NCI-H2171 (cell line): ENCODE measurements at regions not wholly inside any gene's neighbourhood (a gene's known extent, or its start where the extent isn't known, plus 50 kb on each side); places are given as distances from the start of the nearest gene placed in this dataset.
"Not testable (repeated sequence)": the region's sequence is repeated elsewhere in the genome, so short reads cannot be mapped to it uniquely, and the experiment has no call there.

ENCODE experiments used
- DNase-seq: peaks from one replicate; lab custom pipeline; 2025; lab: John Stamatoyannopoulos, UW

DNA sequence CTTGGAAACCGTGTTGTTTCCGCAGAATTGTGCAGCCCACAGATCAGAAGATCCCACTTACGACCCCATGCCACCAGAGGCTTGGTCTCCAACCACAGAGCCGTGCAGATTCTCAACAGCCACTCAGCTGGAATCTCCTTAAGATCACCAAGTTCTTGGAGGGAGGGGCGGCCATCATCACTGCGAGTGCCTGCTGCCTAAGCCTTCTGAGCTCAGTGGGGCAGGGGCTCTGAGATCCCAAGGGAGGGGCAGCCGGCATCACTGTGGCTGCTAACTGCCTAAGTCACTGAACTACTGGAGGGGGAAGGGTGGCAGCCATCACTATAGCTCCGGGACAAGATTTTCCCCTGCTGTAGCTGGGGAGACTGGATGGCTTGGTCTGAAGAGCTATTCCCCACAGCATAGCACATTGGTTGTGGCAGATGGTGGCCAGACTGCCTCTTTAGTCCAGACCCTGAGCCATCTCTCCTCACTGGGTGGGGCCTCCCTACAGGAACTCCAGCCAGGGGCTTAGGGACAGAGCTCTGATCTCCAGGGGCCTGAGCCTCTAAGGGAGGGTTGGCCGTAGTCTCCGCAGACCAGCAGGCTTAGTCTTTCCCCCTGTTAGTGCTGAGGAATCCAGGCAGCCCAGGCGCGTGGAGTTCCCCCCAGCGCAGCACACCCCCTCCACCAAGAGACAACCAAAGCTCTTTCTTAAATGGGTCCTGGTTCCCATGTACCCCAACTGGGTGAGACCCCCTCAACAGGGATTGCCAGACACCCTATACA is 1483.9 kb downstream of the ADGRL3 start:
- DNase-seq = no peak

DNA sequence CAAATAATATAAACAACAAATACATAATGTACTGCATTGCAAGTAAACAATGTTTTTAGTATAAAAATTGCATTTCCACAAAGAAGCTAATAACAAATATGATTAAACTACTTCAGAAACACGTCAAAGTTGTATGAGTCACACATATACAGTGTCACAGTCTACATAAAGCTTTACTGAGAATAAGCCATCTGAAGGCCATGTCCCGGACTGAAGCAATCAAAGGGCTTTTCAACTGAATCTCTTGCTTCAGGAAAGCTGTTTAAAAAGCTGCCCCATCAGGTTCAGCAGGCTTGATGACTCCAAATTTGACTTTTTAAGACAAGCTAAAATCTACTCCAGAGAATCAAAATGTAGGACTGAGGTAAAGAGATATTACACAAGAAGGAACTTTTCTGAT is 1476.8 kb downstream of the ADGRL3 start:
- no peak for DNase-seq

DNA sequence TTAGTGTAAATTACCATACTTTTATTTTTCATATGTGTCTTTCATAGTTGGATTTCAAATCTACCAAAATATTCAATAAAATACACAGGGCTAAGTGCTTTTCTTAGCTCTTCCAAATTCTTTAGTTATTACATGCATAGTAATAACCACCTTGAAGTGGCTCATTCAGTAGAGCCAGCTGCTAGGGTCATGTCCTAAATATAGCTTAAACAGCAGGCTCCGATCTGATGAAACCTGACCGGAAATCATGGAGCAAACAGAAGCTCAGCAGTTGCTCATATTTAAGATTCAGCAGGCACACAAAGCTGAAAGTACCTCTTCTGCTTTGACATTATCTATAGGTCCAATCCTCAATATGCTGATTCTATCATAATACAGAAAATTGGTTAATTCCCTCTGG is 1470.4 kb downstream of the ADGRL3 start:
- DNase-seq = no peak

DNA sequence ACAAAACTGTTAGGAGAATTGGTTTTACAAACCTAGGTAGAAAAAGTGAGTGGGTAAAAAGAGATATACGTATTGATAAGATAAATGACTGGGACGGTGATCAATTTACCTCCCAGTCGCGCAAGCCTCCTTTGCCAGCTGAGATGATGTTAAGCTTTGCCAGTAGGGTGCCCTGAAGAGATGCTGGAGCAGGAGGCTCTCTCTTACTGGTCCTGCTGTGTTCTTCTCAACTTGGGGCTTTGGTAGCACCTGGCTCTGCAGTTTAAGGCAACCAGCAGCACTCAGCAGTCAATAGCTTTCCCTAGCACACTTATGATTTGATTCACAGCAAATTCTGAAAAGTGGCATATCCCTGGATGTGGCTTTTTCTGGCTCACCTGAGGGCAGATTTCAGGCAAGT is 1461.7 kb downstream of the ADGRL3 start:
- DNase-seq = no peak

DNA sequence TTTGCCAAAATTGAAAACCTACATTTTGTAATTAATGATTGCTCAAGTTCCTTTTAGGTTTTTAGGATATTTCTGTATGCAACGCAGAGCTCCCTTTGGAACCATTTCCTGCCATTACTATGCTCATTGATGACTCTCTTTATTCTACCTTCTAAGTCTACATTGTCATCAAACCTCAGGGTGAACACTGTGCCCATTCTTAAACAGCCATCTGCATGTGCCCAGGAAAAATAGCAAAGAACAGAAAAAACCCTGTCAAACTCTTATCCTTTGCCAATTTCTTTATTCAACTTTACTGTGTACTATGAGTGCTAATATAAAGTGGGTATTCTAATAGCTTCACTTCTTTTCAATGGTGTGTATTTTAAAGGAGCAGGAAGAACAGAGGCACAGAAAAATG is 1455.9 kb downstream of the ADGRL3 start:
- no peak for DNase-seq

DNA sequence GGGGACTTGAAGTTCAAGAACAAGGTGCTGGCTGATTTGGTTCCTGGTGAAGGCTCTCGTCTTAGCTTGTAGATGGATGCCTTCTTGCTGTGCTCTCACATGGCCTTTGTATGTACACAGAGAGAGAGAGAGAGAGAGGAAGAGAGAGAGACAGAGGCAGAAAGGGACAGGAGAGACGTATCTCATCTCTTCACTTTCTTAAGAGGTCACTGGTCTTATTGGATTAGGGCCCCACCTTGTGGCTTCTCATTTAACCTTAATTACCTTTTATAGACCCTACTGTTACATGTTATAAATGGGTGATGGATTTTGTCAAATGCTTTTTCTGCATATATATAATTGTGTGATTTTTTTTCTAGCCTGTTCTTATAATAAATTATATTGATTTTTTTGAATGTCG is 1444.2 kb downstream of the ADGRL3 start:
- DNase-seq = peak; percentile 0

DNA sequence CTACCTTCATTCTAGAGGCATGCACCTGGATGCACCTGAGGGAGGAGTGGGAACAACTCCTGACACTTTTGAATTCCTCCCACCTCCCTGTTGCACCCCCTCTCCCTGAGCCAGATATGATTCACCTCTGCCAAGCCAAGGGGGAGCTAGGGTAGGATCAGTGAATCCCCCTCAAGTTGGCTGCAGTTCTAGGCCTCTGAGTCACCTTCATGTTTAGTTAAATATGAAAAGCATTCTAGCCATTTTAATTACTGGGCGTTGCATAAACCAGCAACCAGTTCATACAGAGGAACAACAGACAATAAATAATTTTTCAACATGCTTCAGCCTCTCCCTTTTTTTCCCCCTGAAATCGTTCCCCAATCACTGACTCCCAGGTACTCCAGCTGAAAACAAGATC is 1440.2 kb downstream of the ADGRL3 start:
- DNase-seq = no peak

DNA sequence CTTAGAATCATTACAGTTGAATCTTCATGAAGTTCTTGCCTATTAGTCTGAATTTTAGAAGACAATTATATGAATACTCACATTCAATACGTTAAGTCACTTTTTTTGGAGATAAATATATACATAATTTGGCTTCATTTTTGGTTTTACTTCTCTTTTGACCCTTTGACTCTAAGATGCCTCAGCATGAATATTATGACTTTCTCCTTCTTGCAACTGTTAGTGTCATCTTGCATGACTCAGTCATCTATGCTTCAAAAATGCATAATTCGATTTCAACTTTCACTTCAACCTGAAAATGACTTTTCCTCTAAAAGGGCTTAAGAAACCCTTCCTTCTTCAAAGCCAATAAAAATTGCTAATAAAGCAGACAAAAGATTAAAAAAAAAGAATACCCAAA is 1427.5 kb downstream of the ADGRL3 start:
- DNase-seq = no peak

DNA sequence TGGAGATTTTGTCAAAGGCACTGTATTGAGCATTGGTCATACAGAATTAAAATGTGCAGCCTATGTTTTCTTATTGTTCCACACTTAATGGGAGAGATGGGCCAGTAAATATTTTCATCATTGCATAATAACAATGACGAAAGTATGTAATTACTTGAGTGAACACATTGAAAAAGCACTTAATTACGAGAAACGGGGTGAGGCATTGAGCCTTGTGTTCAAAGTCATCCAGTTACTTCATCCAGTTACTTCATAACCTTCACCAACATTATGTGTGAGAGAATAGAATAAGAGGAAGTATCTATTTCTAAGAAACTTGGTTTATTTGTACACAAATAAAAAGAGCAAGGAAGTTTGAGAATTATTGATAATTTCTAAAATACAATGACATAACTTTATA is 1427.0 kb downstream of the ADGRL3 start:
- no peak for DNase-seq

DNA sequence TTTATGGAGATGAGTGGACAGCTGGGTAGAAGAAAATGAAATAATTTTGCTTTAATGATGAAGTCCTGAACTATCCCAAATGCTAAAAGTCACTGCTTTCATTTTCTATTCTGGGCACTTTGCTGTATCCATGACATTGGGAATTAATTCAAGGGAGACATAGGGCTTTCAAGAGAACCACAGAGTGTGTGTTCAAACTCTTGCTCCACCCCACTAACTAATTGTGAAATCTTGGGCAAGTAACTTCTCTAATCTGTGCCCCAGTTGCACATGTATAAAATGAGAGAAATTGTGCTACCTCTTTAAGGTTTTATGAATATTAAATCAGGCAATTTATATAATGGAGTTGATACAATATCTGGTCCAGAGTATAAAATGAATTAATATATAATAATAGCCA is 1422.0 kb downstream of the ADGRL3 start:
- DNase-seq = no peak

DNA sequence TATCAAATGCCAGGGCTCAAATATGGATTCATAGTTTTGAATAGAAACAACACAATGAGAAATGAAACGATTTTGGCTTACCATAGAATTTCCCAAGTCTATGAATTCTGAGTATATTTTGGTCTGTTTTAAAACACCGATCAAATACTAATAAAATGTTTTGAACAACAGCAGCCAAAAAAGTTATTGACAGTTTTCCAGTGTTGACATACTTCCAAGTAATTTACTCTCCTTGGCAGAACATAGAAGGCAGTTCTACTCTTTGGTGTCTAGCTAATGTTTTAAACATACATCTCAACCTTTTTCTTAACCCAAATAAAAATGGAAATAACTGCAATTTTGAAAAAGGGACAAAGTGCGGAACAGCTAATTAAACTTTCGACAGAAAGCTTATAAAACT is 1419.8 kb downstream of the ADGRL3 start:
- no peak for DNase-seq

DNA sequence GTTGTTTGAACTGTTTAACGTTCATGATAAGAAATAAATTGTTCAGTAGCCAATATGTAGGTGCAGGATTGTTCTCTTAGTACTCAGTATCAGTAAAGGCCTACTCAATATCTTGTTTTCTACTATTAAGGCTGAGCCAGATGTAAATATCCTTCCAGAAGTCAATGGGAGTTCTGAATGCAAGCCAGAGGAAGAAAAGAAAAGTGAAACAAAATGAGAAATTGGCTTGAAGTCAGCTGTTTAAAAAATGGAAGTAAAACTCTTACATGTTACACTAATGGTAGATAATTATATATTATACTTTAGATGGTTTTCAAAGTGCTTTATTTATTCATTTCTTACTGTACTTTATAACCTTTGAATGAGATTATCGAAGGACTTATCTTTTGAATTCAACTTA is 1417.9 kb downstream of the ADGRL3 start:
- DNase-seq = no peak

DNA sequence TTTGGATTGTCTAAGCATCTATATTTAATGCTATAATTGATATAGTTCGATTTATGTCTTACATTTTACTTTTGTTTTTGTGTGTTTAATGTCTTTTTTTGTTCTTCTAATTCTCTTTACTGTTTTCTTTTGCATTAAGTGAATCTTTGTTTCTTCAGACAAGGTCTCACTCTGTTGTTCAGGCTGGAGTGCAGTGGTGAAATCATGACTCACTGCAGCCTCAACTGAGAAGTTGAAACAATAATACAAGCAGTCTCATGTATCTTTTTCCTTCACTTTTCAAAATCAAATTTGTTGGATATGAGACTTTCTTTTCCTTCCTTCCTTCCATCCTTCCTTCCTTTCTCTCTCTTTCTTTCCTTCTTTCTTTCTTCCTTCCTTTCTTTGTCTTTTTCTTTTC is 1401.6 kb downstream of the ADGRL3 start:
- DNase-seq = no peak

DNA sequence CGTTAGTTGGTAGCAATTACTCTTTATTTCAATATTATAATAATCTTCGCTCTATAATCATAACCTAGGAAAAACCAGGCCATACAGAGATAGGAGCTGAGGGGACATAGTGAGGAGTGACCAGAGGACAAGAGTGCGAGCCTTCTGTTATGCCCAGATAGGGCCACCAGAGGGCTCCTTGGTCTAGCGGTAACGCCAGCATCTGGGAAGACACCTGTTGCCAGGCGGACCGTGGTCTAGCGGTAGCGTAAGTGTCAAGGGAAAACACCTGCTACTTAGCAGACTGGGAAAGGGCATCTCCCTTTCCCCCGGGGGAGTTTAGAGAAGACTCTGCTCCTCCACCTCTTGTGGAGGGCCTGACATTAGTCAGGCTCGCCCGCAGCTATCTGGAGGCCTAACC is 1395.1 kb downstream of the ADGRL3 start:
- not testable (repeated sequence) for DNase-seq

DNA sequence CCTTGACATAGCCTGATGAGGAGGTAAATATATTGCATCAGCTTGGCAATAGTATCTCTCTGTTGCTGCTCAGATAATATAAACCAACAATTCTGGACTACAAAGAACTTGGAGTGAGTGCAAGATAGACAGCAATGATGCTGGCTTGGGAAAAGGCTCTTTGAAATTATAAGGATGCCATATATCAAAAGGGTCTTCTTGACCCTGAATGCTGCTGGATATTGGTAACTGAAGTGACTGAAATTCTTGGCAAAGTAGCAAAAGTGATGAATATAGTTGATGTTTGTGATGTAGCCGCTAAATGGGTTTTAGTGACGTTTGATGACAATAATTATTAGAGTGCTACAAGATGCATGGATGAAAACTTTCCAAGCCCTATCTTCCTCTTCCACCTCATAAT is 1391.6 kb downstream of the ADGRL3 start:
- no peak for DNase-seq

DNA sequence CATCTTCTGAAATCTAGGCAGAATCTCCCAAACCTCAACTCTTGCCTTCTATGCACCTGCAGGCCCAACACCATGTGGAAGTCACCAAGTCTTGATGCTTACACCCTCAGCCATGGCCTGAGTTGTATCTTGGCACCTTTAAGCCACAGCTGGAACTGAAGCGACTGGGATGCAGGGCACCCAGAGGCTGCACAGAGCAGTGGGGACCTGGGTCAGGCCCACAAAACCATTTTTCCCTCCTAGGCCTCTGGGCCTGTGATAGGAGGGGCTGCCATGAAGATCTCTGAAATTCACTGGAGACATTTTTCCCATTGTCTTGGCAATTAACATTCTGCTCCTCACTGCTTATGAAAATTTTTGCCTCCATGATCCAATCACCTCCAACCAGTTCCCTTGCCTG is 1388.5 kb downstream of the ADGRL3 start:
- no peak for DNase-seq

DNA sequence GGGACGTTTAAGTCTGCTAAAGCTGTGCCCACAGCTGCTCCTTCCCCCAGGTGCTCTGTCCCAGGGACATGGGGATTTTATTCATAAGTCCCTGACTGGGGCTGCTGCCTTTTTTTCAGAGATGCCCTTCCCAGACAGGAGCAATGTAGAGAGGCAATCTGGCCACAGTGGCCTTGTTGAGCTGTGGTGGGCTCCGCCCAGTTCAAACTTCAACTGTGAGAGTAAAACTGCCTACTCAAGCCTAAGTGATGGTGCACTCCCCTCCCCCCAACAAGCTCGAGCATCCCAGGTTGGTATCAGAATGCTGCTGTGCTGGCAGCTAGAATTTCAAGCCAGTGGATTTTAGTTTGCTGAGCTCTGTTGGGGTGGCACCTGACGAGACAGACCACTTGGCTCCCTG is 1371.4 kb downstream of the ADGRL3 start:
- no peak for DNase-seq

DNA sequence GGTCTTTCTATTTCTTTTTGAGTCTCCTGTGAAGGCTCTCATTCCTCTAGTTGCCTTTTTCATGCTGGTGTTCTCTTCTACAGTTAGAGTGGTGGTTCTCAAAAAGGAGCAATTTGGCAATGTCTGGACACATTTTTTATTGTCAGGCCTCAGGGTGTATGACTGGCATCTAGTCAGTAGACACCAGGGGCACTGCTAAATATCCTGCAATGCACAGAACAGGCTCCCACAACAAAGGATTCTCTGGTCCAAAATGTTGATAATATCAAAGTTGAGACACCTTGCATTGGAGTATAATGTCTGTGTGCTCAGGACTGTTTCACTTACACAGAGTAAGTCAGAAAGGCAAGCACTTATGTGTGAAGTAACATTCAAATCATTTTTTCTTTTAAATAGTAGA is 1360.7 kb downstream of the ADGRL3 start:
- DNase-seq = no peak

DNA sequence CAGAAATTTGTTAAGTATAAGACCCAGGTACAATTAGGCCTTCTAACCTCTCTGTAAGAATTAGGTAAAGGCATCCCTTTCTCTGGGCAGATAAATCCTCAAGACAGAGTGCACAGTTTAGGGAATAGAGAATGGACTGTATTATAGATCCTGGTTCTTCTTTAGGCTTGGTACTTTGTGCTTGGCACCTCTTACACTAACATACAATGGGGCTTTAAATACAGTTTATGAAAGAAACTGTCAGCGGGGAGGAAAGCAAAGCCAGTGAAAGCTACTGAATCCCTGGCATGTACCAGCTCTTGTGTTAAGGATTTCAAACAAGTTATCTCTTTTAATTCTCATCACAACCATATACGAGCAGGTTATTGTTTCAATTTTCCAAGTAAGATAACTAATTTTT is 1350.0 kb downstream of the ADGRL3 start:
- DNase-seq = no peak

DNA sequence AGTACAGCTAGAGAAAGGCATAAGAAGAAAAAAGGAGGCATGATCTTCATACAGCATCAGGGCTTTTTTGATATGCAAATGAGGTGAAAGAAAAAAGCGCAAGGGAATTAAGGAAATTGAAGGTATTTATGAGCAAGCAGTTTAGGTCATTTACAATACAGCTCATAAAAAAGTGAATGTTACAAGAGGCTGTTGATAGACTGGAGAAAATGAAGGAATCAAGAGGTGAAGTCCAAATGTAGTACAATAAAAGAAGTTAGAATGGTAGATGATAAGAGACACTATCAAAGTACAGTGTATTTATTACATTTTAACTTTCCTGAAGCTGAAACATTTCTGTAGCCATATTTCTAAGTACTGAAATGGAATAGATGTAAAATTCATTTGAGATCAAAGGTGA is 1349.5 kb downstream of the ADGRL3 start:
- no peak for DNase-seq

DNA sequence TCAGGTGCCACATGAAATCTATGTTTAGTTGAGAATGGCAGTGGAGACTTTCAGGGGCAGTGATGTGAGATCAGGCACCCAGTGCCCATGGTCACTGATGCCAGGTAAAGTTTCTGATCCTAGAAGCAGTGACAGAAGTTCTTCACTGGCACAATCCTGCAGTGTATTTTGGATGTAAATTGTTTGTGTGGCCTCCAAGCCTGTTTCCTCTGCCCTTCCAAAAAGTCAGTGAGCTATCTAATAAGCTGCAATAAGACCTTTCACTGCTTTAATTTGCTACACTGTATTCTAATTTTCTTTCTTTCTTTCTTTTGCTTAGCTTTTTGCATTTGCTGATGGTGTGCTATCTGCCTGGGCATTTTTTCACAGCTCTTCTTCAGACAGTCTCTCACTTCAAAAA is 1348.6 kb downstream of the ADGRL3 start:
- no peak for DNase-seq

DNA sequence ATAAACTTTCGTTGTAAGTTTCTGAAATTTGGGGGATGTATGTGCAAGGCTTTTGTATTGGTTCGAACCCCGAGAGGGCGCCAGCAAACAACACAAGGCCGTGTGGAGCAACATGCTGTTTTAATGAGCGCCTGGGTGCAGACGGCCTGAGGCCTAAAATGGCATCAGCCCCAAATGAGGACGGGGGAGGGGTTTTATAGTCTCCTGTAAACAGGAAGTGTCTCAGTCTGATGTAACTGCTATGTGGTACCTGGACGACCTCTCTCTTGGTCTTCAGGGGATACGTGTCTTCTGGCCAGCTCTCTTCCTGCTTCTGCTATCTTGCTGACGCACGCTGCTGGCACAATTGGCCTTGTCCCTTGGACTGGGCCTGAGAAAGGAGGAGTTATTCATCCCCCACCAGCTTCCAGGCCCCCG is 1348.0 kb downstream of the ADGRL3 start:
- DNase-seq = no peak

DNA sequence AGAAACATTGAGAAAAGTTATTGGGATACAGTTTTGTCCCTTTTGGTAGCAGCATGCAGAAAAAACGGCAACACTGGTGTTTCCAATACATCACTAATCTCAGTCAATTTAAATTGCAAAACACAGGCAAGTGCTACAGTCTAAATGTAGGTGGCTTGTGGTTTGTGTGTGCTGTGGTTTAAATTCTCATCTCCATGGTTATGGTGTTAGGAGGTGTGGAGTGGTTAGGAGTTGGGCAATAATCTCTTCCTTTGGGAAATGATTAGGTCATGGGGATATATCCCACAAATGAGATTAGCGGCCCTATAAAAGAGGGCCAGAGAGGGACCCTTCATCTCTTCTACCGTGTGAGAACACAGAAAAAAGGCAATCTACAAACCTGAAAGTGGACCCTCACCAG is 1344.3 kb downstream of the ADGRL3 start:
- no peak for DNase-seq

DNA sequence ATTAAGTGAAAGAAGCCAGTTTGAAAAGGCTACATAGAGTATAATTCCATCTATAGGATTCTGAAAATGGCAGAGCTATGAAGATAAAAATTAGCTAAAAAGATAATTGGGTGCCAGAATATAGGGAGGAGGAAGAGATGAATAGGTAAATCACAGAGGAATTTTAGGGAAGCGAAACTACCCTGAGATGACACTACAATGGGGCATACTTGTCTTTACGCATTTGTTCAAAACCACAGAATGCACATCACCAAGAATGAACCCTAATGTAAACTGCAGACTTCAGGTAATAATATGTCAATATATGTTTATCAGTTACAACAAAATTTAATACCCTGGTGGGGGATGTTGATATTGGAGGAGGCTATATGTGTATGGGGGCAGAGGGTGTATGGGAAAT is 1342.9 kb downstream of the ADGRL3 start:
- no peak for DNase-seq

DNA sequence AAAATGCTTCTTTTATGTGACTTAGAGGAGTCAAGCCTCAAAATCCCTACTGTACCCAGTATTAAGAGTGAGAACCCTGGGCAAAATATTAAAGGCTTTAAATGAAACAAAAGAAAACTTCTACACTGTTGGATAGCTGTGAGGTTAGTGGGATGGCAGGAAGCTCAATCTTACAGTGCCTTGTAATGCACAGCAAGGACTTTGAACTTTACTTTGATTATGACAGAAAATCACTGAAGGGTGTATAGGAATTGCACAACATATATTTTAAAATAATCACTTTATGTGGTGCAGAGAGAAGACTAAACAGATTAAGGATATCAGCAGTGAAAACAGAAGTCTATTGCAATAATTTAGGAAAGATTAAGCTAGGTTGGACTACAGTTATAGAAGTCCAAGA is 1333.4 kb downstream of the ADGRL3 start:
- DNase-seq = no peak
